Smooth muscle cell (in vitro differentiated cells): ENCODE measurements at regions not wholly inside any gene's neighbourhood (a gene's known extent, or its start where the extent isn't known, plus 50 kb on each side); places are given as distances from the start of the nearest gene placed in this dataset.
A peak's percentile ranks its signal among the peaks of the same experiment; 100 is the strongest.

ENCODE experiments used
- DNase-seq: peaks from one replicate; lab custom pipeline; 2025; ENCODE audit not compliant: unreplicated experiment; lab: John Stamatoyannopoulos, UW
- H2AFZ ChIP-seq: fragments of 200-600 bp; sonication (generic); 2 replicates; pipeline ENCODE4 v1.6.0; 2016; ENCODE audit warnings: antibody characterized with exemption, low read depth, mild to moderate bottlenecking
- H3F3A ChIP-seq: fragments of 200-600 bp; sonication (generic); 2 replicates; pipeline ENCODE4 v1.6.0; 2017; ENCODE audit warnings: antibody characterized with exemption, low read depth
- H3K27ac ChIP-seq: fragments of 200-600 bp; sonication (generic); 2 replicates; pipeline ENCODE4 v1.5.1; 2016; ENCODE audit warnings: low read depth, mild to moderate bottlenecking
- H3K27me3 ChIP-seq: fragments of 200-600 bp; sonication (generic); 2 replicates; pipeline ENCODE4 v1.6.1; 2016; ENCODE audit warnings: low read depth, mild to moderate bottlenecking
- H3K36me3 ChIP-seq: fragments of 200-600 bp; sonication (generic); 2 replicates; pipeline ENCODE4 v1.5.1; 2016; ENCODE audit warnings: low read depth
- H3K4me1 ChIP-seq: fragments of 200-600 bp; sonication (generic); 2 replicates; pipeline ENCODE4 v1.5.1; 2016; ENCODE audit warnings: low read depth
- H3K4me2 ChIP-seq: fragments of 200-600 bp; sonication (generic); 2 replicates; pipeline ENCODE4 v1.6.0; 2016; ENCODE audit warnings: mild to moderate bottlenecking
- H3K4me3 ChIP-seq: fragments of 200-600 bp; sonication (generic); 2 replicates; pipeline ENCODE4 v1.5.1; 2016; ENCODE audit warnings: mild to moderate bottlenecking
- H3K79me2 ChIP-seq: fragments of 200-600 bp; sonication (generic); 2 replicates; pipeline ENCODE4 v1.6.0; 2016; ENCODE audit warnings: low read depth, mild to moderate bottlenecking
- H3K9ac ChIP-seq: fragments of 200-600 bp; sonication (generic); 2 replicates; pipeline ENCODE4 v1.6.0; 2016; ENCODE audit warnings: low read depth
- H3K9me3 ChIP-seq: fragments of 200-600 bp; sonication (generic); replicated peaks from 2 replicates; pipeline ENCODE4 v1.5.1; 2016; ENCODE audit warnings: low read depth
- H4K20me1 ChIP-seq: fragments of 200-600 bp; sonication (generic); 2 replicates; pipeline ENCODE4 v1.6.0; 2016; ENCODE audit warnings: low read depth
- CTCF ChIP-seq: fragments of 200-600 bp; sonication (generic); IDR thresholded peaks from 2 replicates; pipeline ENCODE4 v1.5.1; 2017; ENCODE audit warnings: borderline replicate concordance, mild to moderate bottlenecking, antibody characterized with exemption; ENCODE audit not compliant: insufficient read depth, poor library complexity, severe bottlenecking
- WGBS: methylation state at CpG from one replicate; pipeline ENCODE4 v1.1.7; 2016; ENCODE audit warnings: low lambda C conversion rate; 5-methylcytosine and 5-hydroxymethylcytosine counted together

GRCh38 chr7:80054356-80054755, 80.3 kb upstream of the GNAI1 start:
- no peak overlapping the region for H2AFZ ChIP-seq
- DNase-seq = no peak
- no peaks in the 10 kb centered on the region for H3K27me3 ChIP-seq
- no peak overlapping the region for H3K4me3 ChIP-seq
- H3K4me2 ChIP-seq = no peak overlapping the region
- no peak overlapping the region for H3K9ac ChIP-seq
- no peaks in the 10 kb centered on the region for H3K9me3 ChIP-seq
- H3K27ac ChIP-seq = no peak overlapping the region
- no peaks in the 10 kb centered on the region for H3F3A ChIP-seq
- no peaks in the 10 kb centered on the region for H3K4me1 ChIP-seq
- no peaks in the 10 kb centered on the region for H4K20me1 ChIP-seq
- H3K79me2 ChIP-seq = no peaks in the 10 kb centered on the region
- TF ChIP-seq CTCF = no peak
- no peaks in the 10 kb centered on the region for H3K36me3 ChIP-seq
- 90% methylated on average over 2 of the region's 2 CpGs for WGBS

GRCh38 chr7:80053124-80053523, 81.5 kb upstream of the GNAI1 start:
- Histone ChIP-seq H2AFZ (no peak overlapping the region), H4K20me1 (no peaks in the 10 kb centered on the region), H3K9ac (no peak overlapping the region), H3F3A (no peaks in the 10 kb centered on the region), H3K36me3 (no peaks in the 10 kb centered on the region), H3K4me2 (no peak overlapping the region), H3K27me3 (no peaks in the 10 kb centered on the region), H3K4me3 (no peak overlapping the region), H3K4me1 (no peaks in the 10 kb centered on the region), H3K9me3 (no peaks in the 10 kb centered on the region), H3K79me2 (no peaks in the 10 kb centered on the region), H3K27ac (no peak overlapping the region)
- 91% methylated on average over 2 of the region's 2 CpGs for WGBS
- no peak for DNase-seq
- TF ChIP-seq CTCF = no peak

- Histone ChIP-seq H2AFZ (no peak overlapping the region), H3K27ac (no peak overlapping the region), H3K9me3 (no peaks in the 10 kb centered on the region), H3K27me3 (no peaks in the 10 kb centered on the region), H4K20me1 (no peaks in the 10 kb centered on the region), H3K4me2 (no peak overlapping the region), H3K36me3 (no peaks in the 10 kb centered on the region), H3K79me2 (no peaks in the 10 kb centered on the region), H3K4me3 (no peak overlapping the region), H3K9ac (no peak overlapping the region), H3F3A (no peaks in the 10 kb centered on the region), H3K4me1 (no peaks in the 10 kb centered on the region)
- no peak for DNase-seq
- 78% methylated on average over 1 of the region's 1 CpG for WGBS
- peak; percentile 66 for TF ChIP-seq CTCF
Observed at GRCh38 chr7:80047856-80048459, 86.7 kb upstream of the GNAI1 start.

GRCh38 chr7:80047032-80047431, 87.6 kb upstream of the GNAI1 start:
- Histone ChIP-seq H4K20me1 (no peaks in the 10 kb centered on the region), H3K9me3 (no peaks in the 10 kb centered on the region), H3K27ac (peak overlapping the region; percentile 79), H3K27me3 (no peaks in the 10 kb centered on the region), H3K9ac (no peak overlapping the region), H3K4me2 (peak overlapping the region; percentile 69), H3K79me2 (no peaks in the 10 kb centered on the region), H2AFZ (no peak overlapping the region), H3K36me3 (no peaks in the 10 kb centered on the region), H3K4me3 (no peak overlapping the region), H3K4me1 (no peaks in the 10 kb centered on the region), H3F3A (no peaks in the 10 kb centered on the region)
- 26% methylated on average over 1 of the region's 1 CpG for WGBS
- no peak for DNase-seq
- no peak for TF ChIP-seq CTCF
